ENCODE measurements at regions not wholly inside any gene's neighbourhood (a gene's known extent, or its start where the extent isn't known, plus 50 kb on each side); places are given as distances from the start of the nearest gene placed in this dataset.
"Not testable (repeated sequence)": the region's sequence is repeated elsewhere in the genome, so short reads cannot be mapped to it uniquely, and the experiment has no call there.

- DNase-seq (ENCODE audit: low spot score) = no peak
Observed at GRCh38 chr2:123811846-123812245, 213.2 kb upstream of the CNTNAP5 start.

DNA sequence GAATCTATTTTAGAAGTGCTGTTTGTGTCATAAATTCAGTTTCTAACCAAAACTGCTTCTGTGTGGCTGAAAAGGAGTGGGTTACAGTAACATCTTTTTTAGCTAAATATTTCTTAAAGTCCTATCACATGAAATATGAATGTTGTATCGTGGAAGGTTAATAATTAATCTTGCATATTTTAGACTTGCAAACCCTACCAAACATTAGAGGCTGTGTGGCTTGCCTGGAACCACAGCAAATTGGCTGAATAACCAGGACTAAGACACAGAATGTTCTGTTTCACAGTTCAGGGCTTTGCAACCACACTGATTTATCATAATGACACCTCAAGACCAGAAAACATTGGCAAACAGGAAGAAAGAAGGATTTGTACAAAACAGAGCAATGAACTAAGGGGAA lies 208.9 kb upstream of the CNTNAP5 start:
- no peak for DNase-seq (ENCODE audit: low spot score)

- no peak for DNase-seq (ENCODE audit: low spot score)
Observed at GRCh38 chr2:123816928-123817327, 208.2 kb upstream of the CNTNAP5 start.

- no peak for DNase-seq (ENCODE audit: low spot score)
Observed at GRCh38 chr2:123826729-123827271, 198.3 kb upstream of the CNTNAP5 start.

GRCh38 chr2:123839326-123839725 lies 185.8 kb upstream of the CNTNAP5 start:
- DNase-seq (ENCODE audit: low spot score) = no peak

DNA sequence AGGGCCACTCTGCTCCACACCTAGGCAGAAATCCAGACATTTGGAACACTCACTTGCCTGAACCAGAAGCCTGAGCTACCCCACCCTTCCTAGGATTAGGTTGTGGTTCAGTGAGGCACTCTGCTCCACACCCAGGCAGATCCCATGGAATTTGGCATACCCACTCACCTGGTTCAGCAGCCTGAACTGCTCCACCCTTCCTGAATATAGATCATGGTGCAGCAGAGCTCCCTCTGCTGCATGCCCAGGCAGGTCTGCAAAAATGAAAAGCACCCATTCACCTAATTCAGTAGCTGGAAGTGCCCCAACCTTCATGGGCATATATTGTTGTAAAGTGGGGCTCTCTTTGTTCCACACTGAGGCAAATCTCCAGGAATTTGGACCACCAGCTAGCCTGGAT lies 185.1 kb upstream of the CNTNAP5 start:
- DNase-seq (ENCODE audit: low spot score) = no peak

GRCh38 chr2:123840574-123840973 lies 184.5 kb upstream of the CNTNAP5 start:
- no peak for DNase-seq (ENCODE audit: low spot score)

- DNase-seq (ENCODE audit: low spot score) = no peak
Observed at GRCh38 chr2:123851281-123851680, 173.8 kb upstream of the CNTNAP5 start.

DNA sequence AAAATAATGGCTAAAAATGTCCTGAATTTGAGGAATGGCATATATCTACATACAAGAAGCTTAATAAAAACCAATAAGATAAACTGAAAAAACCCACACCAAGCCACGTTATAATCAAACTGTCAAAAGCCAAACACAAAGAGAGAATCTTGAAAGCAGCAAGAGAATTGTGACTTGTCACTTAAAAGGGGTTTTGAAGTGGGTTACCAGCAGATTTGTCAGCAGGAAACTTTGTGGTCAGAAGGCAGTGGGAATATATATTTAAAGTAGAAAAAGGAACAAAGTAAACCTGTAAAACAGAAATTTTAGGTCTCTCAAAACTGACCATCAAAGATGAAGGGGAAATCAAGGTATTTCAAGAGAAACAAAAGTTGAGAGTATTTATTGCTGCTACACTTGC lies 171.9 kb upstream of the CNTNAP5 start:
- DNase-seq (ENCODE audit: low spot score) = no peak

- not testable (repeated sequence) for DNase-seq (ENCODE audit: low spot score)
Observed at GRCh38 chr2:123859031-123859430, 166.1 kb upstream of the CNTNAP5 start.

GRCh38 chr2:123864416-123864815 lies 160.7 kb upstream of the CNTNAP5 start:
- no peak for DNase-seq (ENCODE audit: low spot score)

DNA sequence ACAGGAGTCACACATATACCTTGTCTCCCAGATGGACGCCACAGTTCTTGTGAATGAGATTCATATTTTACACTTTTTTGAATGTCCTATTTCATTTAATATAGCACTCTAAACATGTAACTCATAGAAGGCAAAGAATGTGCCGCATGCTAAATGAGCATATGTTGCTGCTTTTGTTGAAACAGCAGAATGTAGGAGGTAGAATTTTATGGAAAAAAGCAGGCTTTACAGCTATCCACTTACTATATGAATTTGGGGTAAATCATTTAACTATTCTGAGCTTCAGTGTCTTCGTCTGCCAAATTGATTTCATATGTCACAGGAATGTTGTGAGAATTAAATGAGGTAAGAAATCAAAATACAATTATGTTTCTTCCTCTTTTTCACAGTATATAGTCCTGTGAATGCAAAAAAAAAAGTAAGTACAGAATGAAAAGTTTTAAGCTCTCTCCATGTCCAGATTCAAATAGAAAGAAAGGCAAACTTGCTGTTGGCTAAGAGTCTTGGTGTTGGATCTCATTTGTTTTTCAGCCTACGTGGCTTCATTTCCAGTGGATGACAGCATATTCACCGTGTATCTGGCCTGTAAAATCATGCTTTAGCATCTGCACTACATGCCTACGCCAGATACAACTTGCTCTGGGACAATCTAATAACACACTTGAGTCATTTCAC lies 154.7 kb upstream of the CNTNAP5 start:
- no peak for DNase-seq (ENCODE audit: low spot score)

GRCh38 chr2:123870881-123871276 lies 154.2 kb upstream of the CNTNAP5 start:
- DNase-seq (ENCODE audit: low spot score) = no peak

DNA sequence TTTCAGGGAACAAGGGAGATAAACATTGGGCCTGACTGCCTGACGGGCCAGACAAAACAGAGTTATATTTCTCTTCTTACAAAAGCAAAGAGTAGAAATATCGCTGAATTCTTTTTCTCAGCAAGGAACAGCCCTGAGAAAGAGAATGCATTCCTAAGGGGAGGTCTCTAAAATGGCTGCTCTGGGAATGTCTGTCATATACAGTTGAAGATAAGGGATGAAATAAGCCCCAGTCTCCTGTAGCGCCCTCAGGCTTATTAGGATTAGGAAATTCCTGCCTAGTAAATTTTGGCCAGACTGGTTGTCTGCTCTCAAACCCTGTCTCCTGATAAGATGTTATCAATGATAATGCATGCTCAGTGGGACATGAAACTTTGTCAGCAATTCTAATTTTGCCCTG lies 134.9 kb upstream of the CNTNAP5 start:
- no peak for DNase-seq (ENCODE audit: low spot score)

DNA sequence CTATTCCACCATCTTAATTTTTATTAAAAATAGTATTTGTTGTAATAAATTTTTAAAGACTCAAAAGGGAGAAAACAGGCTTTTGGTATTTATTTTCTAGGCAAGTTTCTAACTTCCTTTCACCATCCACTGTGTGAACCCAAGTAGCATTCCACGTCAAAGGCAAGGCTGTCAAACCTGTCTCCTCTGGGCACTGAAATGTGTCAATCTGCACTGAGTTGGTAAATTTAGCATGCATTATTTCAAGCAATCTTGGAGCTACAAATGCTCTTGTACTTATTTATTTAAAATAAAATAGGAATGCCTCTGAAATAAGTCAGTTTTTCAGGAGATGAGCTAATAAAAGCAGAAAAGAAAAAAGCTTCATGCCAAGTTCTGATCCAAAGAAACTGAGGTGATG lies 130.9 kb upstream of the CNTNAP5 start:
- DNase-seq (ENCODE audit: low spot score) = no peak

DNA sequence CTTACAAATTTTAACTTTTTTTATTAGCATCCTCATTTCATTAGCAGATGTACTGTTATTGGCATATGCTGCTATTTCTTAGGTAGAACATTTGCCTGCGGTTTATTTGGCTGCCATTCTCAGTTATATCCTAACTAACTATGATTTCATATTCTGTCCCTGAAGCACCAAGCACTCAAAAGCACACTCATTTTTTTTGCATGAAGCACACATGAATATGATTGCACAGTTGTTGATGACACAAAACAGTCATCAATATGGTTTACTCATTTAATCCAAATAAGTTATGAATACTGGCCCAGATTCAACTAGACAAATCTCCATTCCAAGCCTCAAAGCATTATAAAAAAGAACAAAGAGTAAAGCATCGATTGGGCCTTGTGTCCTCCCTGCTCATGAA lies 129.4 kb upstream of the CNTNAP5 start:
- DNase-seq (ENCODE audit: low spot score) = no peak

DNA sequence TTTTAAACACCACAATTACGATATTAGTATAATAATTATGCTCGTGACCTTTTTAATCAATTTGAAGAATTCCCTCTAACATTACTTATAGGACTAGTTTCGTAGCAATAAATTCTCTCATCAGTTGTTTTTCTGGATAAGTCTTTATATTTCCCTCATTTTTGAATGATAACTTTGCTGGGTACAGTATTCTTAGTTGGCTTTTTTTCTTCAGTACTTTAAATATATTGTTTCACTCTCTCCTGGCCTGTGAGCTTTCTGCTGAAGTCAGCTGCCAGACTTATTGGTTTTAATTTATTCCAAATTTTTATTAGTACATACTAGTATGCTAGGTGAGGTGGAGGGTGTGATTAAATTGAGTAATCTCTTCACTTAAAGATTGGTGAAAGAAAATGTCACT lies 123.8 kb upstream of the CNTNAP5 start:
- DNase-seq (ENCODE audit: low spot score) = no peak

- no peak for DNase-seq (ENCODE audit: low spot score)
Observed at GRCh38 chr2:123906361-123906760, 118.7 kb upstream of the CNTNAP5 start.

- no peak for DNase-seq (ENCODE audit: low spot score)
Observed at GRCh38 chr2:123908522-123908921, 116.6 kb upstream of the CNTNAP5 start.

- no peak for DNase-seq (ENCODE audit: low spot score)
Observed at GRCh38 chr2:123912171-123912570, 112.9 kb upstream of the CNTNAP5 start.

GRCh38 chr2:123913143-123913735 lies 111.8 kb upstream of the CNTNAP5 start:
- no peak for DNase-seq (ENCODE audit: low spot score)

GRCh38 chr2:123915380-123915779 lies 109.7 kb upstream of the CNTNAP5 start:
- no peak for DNase-seq (ENCODE audit: low spot score)

DNA sequence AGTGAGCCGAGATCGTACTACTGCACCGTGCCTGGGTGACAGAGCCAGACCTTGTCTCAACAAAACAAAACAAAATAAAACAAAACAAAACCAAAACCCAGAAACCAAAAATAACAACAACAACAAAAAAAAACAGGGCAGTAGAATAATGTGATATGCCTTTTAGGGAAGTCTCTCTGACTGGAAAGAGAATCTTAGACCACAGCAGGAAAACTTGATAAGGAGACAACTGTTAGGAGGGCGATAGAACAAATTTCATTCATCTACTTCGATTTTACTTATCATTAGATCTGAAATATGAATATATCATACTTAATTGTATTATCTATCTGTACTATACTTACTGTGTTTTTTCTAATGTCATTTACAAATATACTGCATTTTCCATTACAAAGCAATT lies 109.0 kb upstream of the CNTNAP5 start:
- no peak for DNase-seq (ENCODE audit: low spot score)

DNA sequence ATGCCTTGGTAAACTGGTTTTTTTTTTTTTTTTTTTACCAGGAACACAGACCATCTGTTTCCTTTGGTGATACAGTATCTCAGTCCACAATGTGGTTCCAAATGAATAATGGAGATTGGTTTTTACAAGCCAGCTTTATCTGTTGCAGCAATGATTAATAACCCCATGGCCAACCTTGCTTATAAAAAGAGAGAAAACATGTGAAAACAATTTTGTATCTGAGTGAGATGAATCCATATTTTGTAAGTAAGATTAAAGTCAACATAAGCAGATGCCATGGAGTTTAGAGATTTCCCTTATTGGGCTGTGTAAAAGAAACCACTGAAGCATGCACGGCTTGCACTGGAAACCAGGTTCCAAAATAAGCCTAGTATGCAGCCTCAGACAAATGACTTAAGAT lies 108.6 kb upstream of the CNTNAP5 start:
- DNase-seq (ENCODE audit: low spot score) = no peak

Data from kidney capillary endothelial cell (primary cell).